OCI-LY3 (cell line): ENCODE measurements at regions not wholly inside any gene's neighbourhood (a gene's known extent, or its start where the extent isn't known, plus 50 kb on each side); places are given as distances from the start of the nearest gene placed in this dataset.

Experiments
- H2AFZ ChIP-seq: fragments of 200-600, 300-600 bp; shearing (Covaris generic); 2 replicates; pipeline ENCODE4 v1.6.0; 2014; ENCODE audit warnings: antibody characterized with exemption, low read depth, low read length
- H3K27ac ChIP-seq: fragments of 200-600, 300-600 bp; sonication (generic); 2 replicates; pipeline ENCODE4 v1.5.1; 2014; ENCODE audit warnings: mild to moderate bottlenecking, low read length, moderate library complexity, mixed read lengths
- H3K27me3 ChIP-seq: fragments of 200-600, 300-600 bp; sonication (generic); 2 replicates; pipeline ENCODE4 v1.6.1; 2014; ENCODE audit warnings: low read depth, low read length, mixed read lengths
- H3K36me3 ChIP-seq: fragments of 200-600, 300-600 bp; sonication (generic); replicated peaks from 2 replicates; pipeline ENCODE3; 2014; ENCODE audit warnings: low read depth, low read length, mixed read lengths
- H3K4me1 ChIP-seq: fragments of 300-600, 200-600 bp; sonication (generic); 2 replicates; pipeline ENCODE4 v1.6.1; 2014; ENCODE audit warnings: low read length, mixed read lengths
- H3K4me2 ChIP-seq: fragments of 200-600, 300-600 bp; sonication (generic); 2 replicates; pipeline ENCODE4 v1.6.1; 2014; ENCODE audit warnings: low read length, mixed read lengths
- H3K4me3 ChIP-seq: fragments of 300-600, 200-600 bp; sonication (generic); 2 replicates; pipeline ENCODE4 v1.5.1; 2014; ENCODE audit warnings: antibody characterized with exemption, mild to moderate bottlenecking, low read length, moderate library complexity
- H3K79me2 ChIP-seq: fragments of 300-600, 200-600 bp; shearing (Covaris generic); 2 replicates; pipeline ENCODE4 v1.6.1; 2014; ENCODE audit warnings: mild to moderate bottlenecking, low read length, mixed read lengths
- H3K9ac ChIP-seq: fragments of 300-600, 200-600 bp; shearing (Covaris generic); 2 replicates; pipeline ENCODE4 v1.6.0; 2014; ENCODE audit warnings: mild to moderate bottlenecking, low read length, moderate library complexity
- H3K9me3 ChIP-seq: fragments of 200-600, 300-600 bp; shearing (Covaris generic); 2 replicates; pipeline ENCODE4 v1.6.1; 2014; ENCODE audit warnings: low read length, mixed read lengths; ENCODE audit not compliant: insufficient read depth
- H4K20me1 ChIP-seq: fragments of 200-600, 300-600 bp; sonication (generic); 2 replicates; pipeline ENCODE4 v1.6.1; 2016; ENCODE audit warnings: low read length, mixed read lengths; ENCODE audit not compliant: insufficient read depth
- EZH2phosphoT487 ChIP-seq: fragments of 200-600 bp; shearing (Covaris generic); IDR thresholded peaks from 2 replicates; pipeline ENCODE4 v1.6.1; 2018; ENCODE audit warnings: antibody characterized with exemption, mixed run types, low read depth
- TF ChIP-seq, protein P1 (sequence below): fragments of 200-600, 300-600 bp; sonication (generic); IDR thresholded peaks from 2 replicates; pipeline ENCODE4 v1.5.1; 2014; ENCODE audit warnings: antibody characterized with exemption, low read length, low read depth

DNA sequence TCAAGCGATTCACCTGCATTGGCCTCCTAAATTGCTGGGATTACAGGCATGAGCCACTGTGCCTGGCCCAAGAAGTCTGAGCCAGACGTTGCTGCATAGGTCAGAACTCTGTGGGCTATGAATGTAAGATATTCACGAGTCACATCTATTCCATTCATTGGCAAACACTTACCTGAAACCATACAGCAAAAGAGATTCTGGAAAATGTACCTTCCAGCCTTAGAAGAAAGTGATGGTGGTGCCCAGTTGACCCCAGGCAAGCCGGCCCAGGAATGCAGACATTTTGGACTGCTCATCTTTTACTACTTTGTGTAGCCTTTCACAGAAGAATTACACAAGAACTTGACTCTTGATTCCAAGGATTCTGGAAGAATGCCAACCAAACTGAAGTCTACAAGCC is 135.6 kb upstream of the N4BP1 start:
- Histone ChIP-seq H3K4me3 (no peak overlapping the region), H2AFZ (no peak overlapping the region), H3K4me2 (no peak overlapping the region), H3K9me3 (no peaks in the 10 kb centered on the region), H3K9ac (no peak overlapping the region), H3K79me2 (no peaks in the 10 kb centered on the region), H3K4me1 (no peaks in the 10 kb centered on the region), H3K27ac (no peak overlapping the region), H3K36me3 (no peaks in the 10 kb centered on the region), H4K20me1 (no peaks in the 10 kb centered on the region), H3K27me3 (no peaks in the 10 kb centered on the region)
- TF ChIP-seq, protein P1, sequence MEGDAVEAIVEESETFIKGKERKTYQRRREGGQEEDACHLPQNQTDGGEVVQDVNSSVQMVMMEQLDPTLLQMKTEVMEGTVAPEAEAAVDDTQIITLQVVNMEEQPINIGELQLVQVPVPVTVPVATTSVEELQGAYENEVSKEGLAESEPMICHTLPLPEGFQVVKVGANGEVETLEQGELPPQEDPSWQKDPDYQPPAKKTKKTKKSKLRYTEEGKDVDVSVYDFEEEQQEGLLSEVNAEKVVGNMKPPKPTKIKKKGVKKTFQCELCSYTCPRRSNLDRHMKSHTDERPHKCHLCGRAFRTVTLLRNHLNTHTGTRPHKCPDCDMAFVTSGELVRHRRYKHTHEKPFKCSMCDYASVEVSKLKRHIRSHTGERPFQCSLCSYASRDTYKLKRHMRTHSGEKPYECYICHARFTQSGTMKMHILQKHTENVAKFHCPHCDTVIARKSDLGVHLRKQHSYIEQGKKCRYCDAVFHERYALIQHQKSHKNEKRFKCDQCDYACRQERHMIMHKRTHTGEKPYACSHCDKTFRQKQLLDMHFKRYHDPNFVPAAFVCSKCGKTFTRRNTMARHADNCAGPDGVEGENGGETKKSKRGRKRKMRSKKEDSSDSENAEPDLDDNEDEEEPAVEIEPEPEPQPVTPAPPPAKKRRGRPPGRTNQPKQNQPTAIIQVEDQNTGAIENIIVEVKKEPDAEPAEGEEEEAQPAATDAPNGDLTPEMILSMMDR = no peak

DNA sequence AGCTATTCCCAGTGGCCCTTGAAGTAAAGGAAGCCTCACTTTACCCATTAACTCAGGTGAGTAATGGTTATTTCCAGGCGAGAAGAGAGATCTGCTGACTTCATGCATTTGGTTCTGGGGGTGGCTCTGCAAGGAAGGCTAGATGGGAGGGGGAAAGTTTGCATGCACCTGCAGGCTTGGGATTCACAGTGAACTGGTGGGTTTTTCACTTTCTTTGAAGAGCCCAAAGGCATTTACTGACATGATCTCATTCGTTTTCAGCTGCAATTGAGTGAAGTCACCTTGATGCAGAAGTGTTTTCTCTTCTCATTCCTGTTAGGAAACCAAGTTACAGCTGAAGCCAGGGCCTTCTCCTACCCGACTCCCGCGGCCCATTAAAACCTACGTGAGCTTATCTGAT is 131.0 kb upstream of the N4BP1 start:
- Histone ChIP-seq H3K9ac (no peak overlapping the region), H3K27ac (no peak overlapping the region), H3K4me1 (no peaks in the 10 kb centered on the region), H3K4me3 (no peak overlapping the region), H4K20me1 (no peaks in the 10 kb centered on the region), H3K4me2 (no peak overlapping the region), H3K36me3 (no peaks in the 10 kb centered on the region), H3K27me3 (no peaks in the 10 kb centered on the region), H3K9me3 (no peaks in the 10 kb centered on the region), H2AFZ (no peak overlapping the region), H3K79me2 (no peaks in the 10 kb centered on the region)
- TF ChIP-seq EZH2phosphoT487 = no peak
- TF ChIP-seq, protein P1 = no peak

DNA sequence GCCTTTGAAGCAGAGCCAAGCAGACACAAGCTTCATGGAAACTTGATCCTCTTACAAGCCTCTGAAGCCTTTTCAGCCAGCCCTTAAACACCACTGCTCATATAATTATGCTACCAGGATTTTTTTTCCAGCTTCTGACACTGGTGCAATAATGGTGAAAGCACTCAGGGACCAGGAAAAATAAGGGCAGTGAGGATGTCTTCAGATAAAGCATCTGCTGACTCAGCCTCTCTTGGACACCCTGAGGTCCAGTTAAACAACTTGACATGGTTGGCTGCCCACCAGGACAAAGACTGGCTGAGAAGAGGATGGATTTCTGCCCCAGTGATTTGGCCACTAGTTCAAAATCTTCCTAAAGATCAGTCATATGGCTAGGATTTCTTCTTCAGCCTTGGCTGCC is 124.2 kb upstream of the N4BP1 start:
- Histone ChIP-seq H3K4me1 (no peaks in the 10 kb centered on the region), H2AFZ (no peak overlapping the region), H3K9me3 (no peaks in the 10 kb centered on the region), H3K27me3 (peaks cover 11% of the 10 kb centered on the region), H3K79me2 (no peaks in the 10 kb centered on the region), H3K4me3 (no peak overlapping the region), H3K27ac (no peak overlapping the region), H3K36me3 (no peaks in the 10 kb centered on the region), H3K4me2 (no peak overlapping the region), H3K9ac (no peak overlapping the region), H4K20me1 (no peaks in the 10 kb centered on the region)
- TF ChIP-seq, protein P1 = no peak
- TF ChIP-seq EZH2phosphoT487 = no peak

DNA sequence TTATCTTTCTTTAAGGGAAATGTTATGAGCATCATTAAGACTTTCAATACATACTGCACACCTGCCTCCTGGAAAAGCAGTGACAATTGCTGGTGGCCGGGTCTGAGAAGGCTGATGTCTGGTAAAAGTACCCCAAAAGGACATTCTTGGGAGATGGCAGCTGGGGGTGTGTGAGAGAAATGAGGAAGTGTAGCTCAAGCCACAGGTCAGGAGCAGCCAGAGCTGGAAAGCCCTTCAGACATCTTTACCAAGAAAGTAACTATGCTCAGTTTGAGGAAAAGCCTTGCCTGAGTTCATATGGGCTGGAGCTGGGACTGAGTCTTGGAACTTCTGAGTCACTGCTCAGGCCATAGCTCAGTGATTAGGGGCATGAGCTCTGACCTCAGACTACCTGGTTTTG is 94.7 kb upstream of the N4BP1 start:
- no peak overlapping the region for H3K9ac ChIP-seq
- no peak for TF ChIP-seq EZH2phosphoT487
- H3K9me3 ChIP-seq = no peaks in the 10 kb centered on the region
- H3K4me2 ChIP-seq = no peak overlapping the region
- no peaks in the 10 kb centered on the region for H3K4me1 ChIP-seq
- H2AFZ ChIP-seq = no peak overlapping the region
- no peak overlapping the region for H3K27ac ChIP-seq
- H3K27me3 ChIP-seq = no peaks in the 10 kb centered on the region; the same call in 1 of the 2 replicates
- no peaks in the 10 kb centered on the region for H3K79me2 ChIP-seq
- no peak overlapping the region for H3K4me3 ChIP-seq
- H4K20me1 ChIP-seq = no peaks in the 10 kb centered on the region
- H3K36me3 ChIP-seq = no peaks in the 10 kb centered on the region
